Type B pancreatic cell (in vitro differentiated cells): ENCODE measurements at regions not wholly inside any gene's neighbourhood (a gene's known extent, or its start where the extent isn't known, plus 50 kb on each side); places are given as distances from the start of the nearest gene placed in this dataset.
"Not testable (repeated sequence)": the region's sequence is repeated elsewhere in the genome, so short reads cannot be mapped to it uniquely, and the experiment has no call there.

Source experiments
- DNase-seq: peaks from one replicate; pipeline ENCODE4 v3.0.0; 2021; ENCODE audit warnings: mixed read lengths; ENCODE audit not compliant: unreplicated experiment; ENCODE audit errors: extremely low spot score
- H3K27ac Mint-ChIP-seq: 2 replicates; pipeline ENCODE4 v1.8.0; 2021; ENCODE audit warnings: mild to moderate bottlenecking, mixed read lengths
- H3K27me3 Mint-ChIP-seq: 2 replicates; pipeline ENCODE4 v1.8.0; 2021; ENCODE audit warnings: mixed read lengths
- H3K36me3 Mint-ChIP-seq: 2 replicates; pipeline ENCODE4 v1.8.0; 2021; ENCODE audit warnings: mixed read lengths
- H3K4me1 Mint-ChIP-seq: one replicate; pipeline ENCODE4 v1.8.0; 2021; ENCODE audit warnings: mixed read lengths; ENCODE audit not compliant: unreplicated experiment
- H3K4me3 Mint-ChIP-seq: 2 replicates; pipeline ENCODE4 v1.8.0; 2021; ENCODE audit warnings: mild to moderate bottlenecking, mixed read lengths
- H3K9me3 Mint-ChIP-seq: 2 replicates; pipeline ENCODE4 v1.8.0; 2021; ENCODE audit warnings: mixed read lengths
- TF ChIP-seq, protein P1 (sequence below): fragments of 200-600 bp; sonication (generic); conservative IDR thresholded peaks from 2 replicates; pipeline ENCODE4 v1.5.0; 2021; ENCODE audit warnings: antibody characterized with exemption, mild to moderate bottlenecking

DNA sequence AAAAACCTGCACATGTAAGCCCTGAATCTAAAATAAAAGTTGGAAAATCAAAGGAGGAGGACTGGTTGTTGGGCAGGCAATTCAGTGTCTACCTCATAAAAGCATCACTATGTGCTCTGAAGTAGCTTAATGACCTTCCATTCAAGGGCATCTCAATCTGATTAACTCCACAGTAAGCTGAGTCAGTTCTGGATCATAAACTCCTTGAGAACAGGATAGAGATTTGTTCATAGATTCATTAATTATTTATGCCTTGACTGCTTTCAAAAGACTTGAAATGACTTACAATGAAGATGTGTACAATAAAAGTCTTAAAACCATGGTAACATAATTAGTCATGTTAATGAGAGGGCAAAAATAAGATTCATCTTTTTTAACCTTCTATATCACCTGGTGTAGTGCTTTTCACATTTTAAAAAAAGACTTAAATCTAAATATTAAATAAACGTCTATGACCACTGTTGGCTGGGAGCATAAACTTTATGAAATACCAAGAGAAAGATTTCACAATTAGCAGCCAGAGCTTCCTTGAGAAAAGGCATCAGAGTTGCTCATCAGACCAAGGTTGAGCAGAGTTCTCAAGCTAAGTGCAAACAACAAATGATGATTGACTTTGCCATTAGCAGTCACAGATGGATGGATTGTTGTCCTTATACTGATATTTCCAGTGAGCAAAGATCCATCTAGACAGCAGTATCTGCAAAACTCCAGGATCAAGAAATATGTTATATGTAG, 237.3 kb upstream of the THUMPD2 start:
- peaks cover 5% of the 10 kb centered on the region for H3K9me3 Mint-ChIP-seq
- H3K4me1 Mint-ChIP-seq, result no peaks in the 10 kb centered on the region
- TF ChIP-seq, protein P1, sequence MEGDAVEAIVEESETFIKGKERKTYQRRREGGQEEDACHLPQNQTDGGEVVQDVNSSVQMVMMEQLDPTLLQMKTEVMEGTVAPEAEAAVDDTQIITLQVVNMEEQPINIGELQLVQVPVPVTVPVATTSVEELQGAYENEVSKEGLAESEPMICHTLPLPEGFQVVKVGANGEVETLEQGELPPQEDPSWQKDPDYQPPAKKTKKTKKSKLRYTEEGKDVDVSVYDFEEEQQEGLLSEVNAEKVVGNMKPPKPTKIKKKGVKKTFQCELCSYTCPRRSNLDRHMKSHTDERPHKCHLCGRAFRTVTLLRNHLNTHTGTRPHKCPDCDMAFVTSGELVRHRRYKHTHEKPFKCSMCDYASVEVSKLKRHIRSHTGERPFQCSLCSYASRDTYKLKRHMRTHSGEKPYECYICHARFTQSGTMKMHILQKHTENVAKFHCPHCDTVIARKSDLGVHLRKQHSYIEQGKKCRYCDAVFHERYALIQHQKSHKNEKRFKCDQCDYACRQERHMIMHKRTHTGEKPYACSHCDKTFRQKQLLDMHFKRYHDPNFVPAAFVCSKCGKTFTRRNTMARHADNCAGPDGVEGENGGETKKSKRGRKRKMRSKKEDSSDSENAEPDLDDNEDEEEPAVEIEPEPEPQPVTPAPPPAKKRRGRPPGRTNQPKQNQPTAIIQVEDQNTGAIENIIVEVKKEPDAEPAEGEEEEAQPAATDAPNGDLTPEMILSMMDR, result no peak
- H3K4me3 Mint-ChIP-seq, result no peak overlapping the region
- H3K36me3 Mint-ChIP-seq, result no peaks in the 10 kb centered on the region
- no peak overlapping the region for H3K27ac Mint-ChIP-seq
- no peaks in the 10 kb centered on the region for H3K27me3 Mint-ChIP-seq
- DNase-seq, result no peak

DNA sequence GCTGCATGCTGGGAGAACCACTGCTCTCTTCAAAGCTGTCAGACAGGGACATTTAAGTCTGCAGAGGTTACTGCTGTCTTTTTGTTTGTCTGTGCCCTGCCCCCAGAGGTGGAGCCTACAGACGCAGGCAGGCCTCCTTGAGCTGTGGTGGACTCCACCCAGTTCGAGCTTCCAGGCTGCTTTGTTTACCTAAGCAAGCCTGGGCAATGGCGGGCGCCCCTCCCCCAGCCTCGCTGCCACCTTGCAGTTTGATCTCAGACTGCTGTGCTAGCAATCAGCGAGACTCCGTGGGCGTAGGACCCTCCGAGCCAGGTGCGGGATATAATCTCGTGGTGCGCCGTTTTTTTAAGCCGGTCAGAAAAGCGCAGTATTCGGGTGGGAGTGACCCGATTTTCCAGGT, 234.9 kb upstream of the THUMPD2 start:
- H3K4me1 Mint-ChIP-seq, H3K9me3 Mint-ChIP-seq, H3K27ac Mint-ChIP-seq, H3K27me3 Mint-ChIP-seq, H3K4me3 Mint-ChIP-seq, DNase-seq, H3K36me3 Mint-ChIP-seq: not testable (repeated sequence)

DNA sequence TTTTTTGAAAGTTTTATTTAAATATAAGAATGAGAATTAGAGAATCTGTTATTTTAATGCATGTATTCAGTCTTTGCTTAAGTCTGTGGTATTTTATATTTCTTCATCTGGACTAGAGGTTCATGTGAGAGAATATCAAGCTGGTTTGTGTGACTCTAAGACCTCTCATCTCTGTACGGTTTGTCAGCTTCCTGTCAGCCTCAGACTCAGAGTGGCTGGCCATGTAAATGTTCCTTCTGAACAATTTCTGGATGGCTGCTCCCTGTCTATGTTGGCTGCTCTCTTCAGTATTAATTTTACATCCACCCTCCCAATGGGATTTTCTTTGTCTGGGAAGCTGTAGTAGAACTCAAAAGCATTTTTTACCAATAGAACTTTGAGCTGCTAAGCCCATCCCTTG, 225.3 kb upstream of the THUMPD2 start:
- Mint-ChIP-seq H3K27ac (no peak overlapping the region), H3K4me1 (no peaks in the 10 kb centered on the region), H3K9me3 (no peaks in the 10 kb centered on the region), H3K4me3 (no peak overlapping the region), H3K36me3 (no peaks in the 10 kb centered on the region), H3K27me3 (no peaks in the 10 kb centered on the region)
- TF ChIP-seq, protein P1, result no peak
- no peak for DNase-seq

DNA sequence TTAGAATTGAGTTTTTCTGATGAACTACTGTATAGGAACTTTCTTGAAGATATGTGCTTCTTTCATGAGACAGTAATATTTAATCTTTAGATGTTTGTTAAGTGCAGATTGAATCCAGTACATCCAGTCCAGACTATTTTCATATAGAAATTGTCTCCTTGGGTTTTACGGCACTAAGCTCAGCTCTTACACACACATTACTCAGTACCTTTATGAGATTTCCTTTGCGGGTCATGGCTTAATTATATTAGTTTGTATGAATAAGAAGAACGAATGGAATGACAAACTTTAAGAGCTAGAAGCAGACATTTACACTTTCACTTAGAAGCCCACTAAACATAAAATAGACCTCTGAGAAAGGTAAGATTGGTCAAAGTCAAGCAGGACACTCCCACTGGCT, 223.3 kb upstream of the THUMPD2 start:
- H3K4me1 Mint-ChIP-seq, result no peaks in the 10 kb centered on the region
- H3K27ac Mint-ChIP-seq, result no peak overlapping the region
- TF ChIP-seq, protein P1, result no peak
- H3K36me3 Mint-ChIP-seq, result no peaks in the 10 kb centered on the region
- no peak overlapping the region for H3K4me3 Mint-ChIP-seq
- H3K27me3 Mint-ChIP-seq, result peaks cover 3% of the 10 kb centered on the region
- no peaks in the 10 kb centered on the region for H3K9me3 Mint-ChIP-seq
- DNase-seq, result no peak

DNA sequence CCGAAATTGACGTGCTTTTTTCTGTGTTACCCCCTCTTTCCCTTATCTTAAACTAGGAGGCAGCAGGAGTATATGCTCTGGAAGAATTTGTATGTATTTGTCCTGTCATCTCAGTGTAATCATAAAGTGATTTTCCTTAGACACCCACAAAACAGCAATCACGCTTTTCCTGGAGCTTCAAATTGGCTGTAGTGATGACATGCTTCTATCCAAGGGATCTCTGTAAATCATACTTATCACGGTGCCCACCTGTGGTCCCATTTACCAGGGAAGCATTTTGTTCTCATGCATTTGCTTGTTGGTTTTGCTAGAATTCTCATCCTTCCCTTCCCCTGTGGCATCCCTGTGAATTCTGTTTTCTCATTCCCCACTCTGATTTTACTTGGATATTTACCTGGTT, 220.8 kb upstream of the THUMPD2 start:
- TF ChIP-seq, protein P1, result no peak
- DNase-seq, result no peak
- Mint-ChIP-seq H3K4me3 (no peak overlapping the region), H3K4me1 (peaks cover 6% of the 10 kb centered on the region), H3K27me3 (peaks cover 3% of the 10 kb centered on the region), H3K9me3 (no peaks in the 10 kb centered on the region), H3K36me3 (no peaks in the 10 kb centered on the region), H3K27ac (no peak overlapping the region)

DNA sequence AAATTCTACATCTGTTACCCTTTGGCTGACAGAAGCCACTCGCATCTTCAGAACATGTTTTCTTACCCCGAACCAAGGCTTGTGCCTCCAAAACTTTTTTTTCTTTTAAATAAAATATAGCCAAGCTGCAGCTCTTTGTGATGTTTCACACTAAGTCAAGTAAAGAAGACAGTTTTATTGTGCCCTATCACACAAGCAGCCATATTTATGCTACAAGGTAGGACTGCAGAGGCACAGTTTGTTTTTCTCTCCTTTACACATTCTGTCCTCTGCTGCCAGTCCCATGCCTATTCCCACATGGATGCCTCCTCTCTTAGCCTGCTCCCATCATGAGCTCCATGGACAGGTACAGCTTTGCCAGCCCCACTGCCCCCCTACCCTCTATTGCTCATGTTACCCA, 219.6 kb upstream of the THUMPD2 start:
- no peaks in the 10 kb centered on the region for H3K36me3 Mint-ChIP-seq
- peaks cover 3% of the 10 kb centered on the region for H3K27me3 Mint-ChIP-seq
- TF ChIP-seq, protein P1, result no peak
- no peak overlapping the region for H3K4me3 Mint-ChIP-seq
- H3K27ac Mint-ChIP-seq, result no peak overlapping the region
- no peak for DNase-seq
- H3K4me1 Mint-ChIP-seq, result peaks cover 6% of the 10 kb centered on the region
- no peaks in the 10 kb centered on the region for H3K9me3 Mint-ChIP-seq
